Tibial nerve (tissue), 4 donors: ENCODE measurements at regions not wholly inside any gene's neighbourhood (a gene's known extent, or its start where the extent isn't known, plus 50 kb on each side); places are given as distances from the start of the nearest gene placed in this dataset.

Experiments
- EP300 ChIP-seq, 2 donors: sonication (generic); formaldehyde crosslinking; IDR thresholded peaks; one replicate each; pipeline ENCODE4 v1.6.1; 2017; ENCODE audit warnings: antibody characterized with exemption in 2 of 2, mild to moderate bottlenecking in 1 of 2
- TF ChIP-seq, protein P1 (sequence below), 5 experiments: fragments of 200-600 bp in 3 of 5; fragments of 450-650 bp in 2 of 5; sonication (generic) in 3 of 5; IDR thresholded peaks; one replicate each; pipeline ENCODE4 v1.5.1; 2016 to 2019; ENCODE audit warnings: antibody characterized with exemption in 5 of 5, mild to moderate bottlenecking in 3 of 5, moderate library complexity in 2 of 5

DNA sequence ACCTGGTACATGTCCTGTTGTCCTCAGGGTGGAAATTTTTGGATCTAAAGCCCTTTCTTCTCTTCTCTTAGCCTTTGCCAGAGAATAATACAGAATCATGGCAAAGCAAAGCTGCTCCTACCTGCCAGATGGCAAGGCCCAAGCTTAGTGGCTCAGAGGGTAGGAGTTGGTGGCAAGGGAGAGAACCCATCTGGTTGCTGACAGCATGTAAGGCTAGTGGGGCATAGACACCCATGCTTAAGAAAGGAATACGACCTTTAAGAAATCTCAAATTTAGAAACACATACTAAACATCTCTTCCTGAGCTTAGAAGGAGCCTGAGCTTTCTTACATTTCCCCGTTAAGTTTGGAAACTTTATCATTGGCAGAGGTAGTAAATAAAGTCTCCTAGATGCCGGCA is 395.0 kb upstream of the SOX9 start:
- TF ChIP-seq, protein P1, sequence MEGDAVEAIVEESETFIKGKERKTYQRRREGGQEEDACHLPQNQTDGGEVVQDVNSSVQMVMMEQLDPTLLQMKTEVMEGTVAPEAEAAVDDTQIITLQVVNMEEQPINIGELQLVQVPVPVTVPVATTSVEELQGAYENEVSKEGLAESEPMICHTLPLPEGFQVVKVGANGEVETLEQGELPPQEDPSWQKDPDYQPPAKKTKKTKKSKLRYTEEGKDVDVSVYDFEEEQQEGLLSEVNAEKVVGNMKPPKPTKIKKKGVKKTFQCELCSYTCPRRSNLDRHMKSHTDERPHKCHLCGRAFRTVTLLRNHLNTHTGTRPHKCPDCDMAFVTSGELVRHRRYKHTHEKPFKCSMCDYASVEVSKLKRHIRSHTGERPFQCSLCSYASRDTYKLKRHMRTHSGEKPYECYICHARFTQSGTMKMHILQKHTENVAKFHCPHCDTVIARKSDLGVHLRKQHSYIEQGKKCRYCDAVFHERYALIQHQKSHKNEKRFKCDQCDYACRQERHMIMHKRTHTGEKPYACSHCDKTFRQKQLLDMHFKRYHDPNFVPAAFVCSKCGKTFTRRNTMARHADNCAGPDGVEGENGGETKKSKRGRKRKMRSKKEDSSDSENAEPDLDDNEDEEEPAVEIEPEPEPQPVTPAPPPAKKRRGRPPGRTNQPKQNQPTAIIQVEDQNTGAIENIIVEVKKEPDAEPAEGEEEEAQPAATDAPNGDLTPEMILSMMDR (IDR thresholded peaks at IDR 0.05): no peak
- no peak for TF ChIP-seq EP300 (IDR thresholded peaks at IDR 0.05)
